Embryonic facial prominence (tissue), 1 donor: ENCODE measurements at regions not wholly inside any gene's neighbourhood (a gene's known extent, or its start where the extent isn't known, plus 50 kb on each side); places are given as distances from the start of the nearest gene placed in this dataset.
"Not testable (repeated sequence)": the region's sequence is repeated elsewhere in the genome, so short reads cannot be mapped to it uniquely, and the experiment has no call there.

Experiments
- DNase-seq: peaks from one replicate; pipeline ENCODE4 v3.0.0-alpha.2; 2016; ENCODE audit errors: extremely low spot score

GRCh38 chr12:5096241-5096924, 52.7 kb downstream of the KCNA5 start:
- no peak for DNase-seq

GRCh38 chr12:5097786-5098185, 54.1 kb downstream of the KCNA5 start:
- DNase-seq, result no peak

- DNase-seq, result no peak
These were observed 55.5 kb downstream of the KCNA5 start for GRCh38 chr12:5099136-5099535.

DNA sequence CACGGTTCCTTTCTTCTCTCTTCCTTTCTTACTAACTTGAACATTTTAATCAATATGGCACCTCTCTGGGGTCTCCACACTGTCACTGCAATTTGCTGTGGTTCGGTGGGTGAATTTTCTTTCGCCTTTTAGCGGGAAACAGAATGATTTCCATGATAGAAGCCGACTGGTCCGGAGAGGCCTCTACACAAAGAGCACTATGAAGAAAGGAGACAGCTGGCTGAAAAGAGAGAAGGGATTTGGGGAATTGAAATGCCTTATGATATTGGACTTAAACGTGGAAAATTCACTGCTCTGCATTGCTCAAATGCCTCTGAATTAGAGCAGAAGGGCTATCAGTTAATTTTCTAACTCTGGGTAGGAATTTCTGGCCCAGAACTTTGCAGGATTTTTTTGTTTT, 55.9 kb downstream of the KCNA5 start:
- DNase-seq, result no peak

DNA sequence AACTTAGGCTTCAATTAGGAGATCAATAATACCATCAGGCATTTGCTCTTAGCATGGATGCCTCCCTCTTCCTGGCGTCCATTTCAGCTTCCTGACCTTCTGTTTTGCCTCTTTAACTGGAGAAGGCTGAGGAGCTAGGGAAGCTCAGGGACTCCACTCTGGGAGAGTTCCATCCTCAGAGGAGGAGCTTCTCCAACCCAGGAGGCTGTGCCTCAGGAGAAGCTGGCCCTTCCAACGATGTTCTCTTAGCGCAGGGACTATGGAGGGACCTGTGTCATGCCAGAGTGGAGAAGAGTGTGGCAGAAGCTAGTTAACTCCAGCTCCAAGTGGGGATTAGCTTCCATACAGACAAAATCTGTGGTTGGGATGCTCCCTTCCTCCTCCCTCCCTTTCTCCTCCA, 58.0 kb downstream of the KCNA5 start:
- DNase-seq, result no peak

- no peak for DNase-seq
These were observed 58.6 kb downstream of the KCNA5 start for GRCh38 chr12:5102261-5102789.

GRCh38 chr12:5102806-5103205, 59.1 kb downstream of the KCNA5 start:
- DNase-seq, result no peak

- DNase-seq, result no peak
These were observed 66.7 kb downstream of the KCNA5 start for GRCh38 chr12:5110345-5110744.

DNA sequence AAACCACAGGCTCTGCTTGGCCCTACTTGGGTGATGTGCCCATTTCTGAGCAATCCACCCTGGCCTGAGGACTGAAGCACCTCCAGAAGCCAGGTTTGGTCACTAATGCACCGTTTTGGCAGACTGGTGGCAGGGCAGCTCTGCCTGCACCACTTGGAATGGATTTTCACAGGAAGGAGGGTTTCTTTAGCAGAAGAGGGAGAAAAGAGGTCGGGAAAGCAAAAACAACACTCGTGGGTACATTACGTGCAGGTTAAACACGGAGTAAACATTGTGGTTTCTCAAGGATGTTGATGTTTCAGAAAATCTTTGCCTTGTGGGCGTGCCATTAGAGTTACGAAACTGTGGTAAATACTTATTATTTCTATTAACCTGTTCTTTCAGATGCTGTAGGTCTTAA, 70.8 kb downstream of the KCNA5 start:
- no peak for DNase-seq

- DNase-seq, result not testable (repeated sequence)
These were observed 78.1 kb downstream of the KCNA5 start for GRCh38 chr12:5121784-5122183.

GRCh38 chr12:5122256-5122831, 78.7 kb downstream of the KCNA5 start:
- not testable (repeated sequence) for DNase-seq

DNA sequence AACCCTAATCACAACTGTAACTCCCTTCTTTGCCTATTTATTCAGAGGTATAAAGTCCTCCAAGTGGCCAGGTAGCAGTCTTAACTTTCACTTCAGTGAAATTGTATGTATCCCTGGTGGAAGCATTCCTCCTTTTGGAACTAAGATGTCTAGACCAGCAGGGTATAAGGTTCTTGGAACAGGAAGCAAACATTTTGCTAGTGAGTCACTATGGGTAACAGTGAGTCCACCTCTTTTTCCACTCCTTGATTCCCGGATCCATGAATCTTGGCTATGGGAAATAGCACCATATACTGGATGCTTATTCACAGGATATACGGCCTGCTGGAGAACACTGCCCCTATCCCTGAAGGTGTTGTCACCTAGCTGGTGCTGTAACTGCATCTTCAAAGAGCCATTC, 80.2 kb downstream of the KCNA5 start:
- no peak for DNase-seq

DNA sequence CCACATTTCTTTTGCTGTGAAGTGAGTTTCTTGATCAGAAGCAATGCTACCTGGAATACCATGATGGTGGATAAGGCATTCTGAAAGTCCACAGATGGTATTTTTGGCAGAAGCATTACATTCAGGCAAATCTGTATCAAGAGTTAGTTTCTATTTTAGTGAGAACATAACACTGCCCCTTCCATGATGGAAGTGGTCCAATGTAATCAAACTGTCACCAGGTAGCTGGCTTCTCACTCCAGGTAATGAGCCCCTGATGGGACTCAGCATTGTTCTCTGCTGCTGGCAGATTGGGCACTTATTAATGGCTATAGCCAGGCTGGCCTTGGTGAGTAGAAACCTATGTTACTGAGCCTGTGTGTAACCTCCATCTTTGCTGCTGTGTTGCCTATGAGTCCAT, 80.7 kb downstream of the KCNA5 start:
- DNase-seq, result no peak

GRCh38 chr12:5134861-5135525, 91.3 kb downstream of the KCNA5 start:
- no peak for DNase-seq

DNA sequence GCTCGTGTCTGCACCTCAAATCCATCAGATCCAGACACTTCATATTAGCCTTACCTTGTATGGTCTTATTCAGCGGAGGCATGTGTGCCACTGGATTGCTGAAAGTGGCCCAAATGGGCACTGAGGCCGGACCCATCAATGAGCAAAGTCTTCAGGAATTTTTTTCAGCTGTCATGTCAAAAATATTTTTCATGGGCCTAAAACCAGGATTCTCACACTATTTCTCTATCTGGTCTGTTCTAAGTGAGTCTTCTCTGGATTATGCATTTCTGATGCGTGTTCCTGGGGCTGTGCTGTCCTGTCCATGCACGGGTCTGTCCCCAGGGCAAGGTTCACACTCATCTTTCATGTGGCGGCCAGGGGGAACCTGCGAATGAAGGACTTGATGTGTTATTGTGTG, 94.6 kb downstream of the KCNA5 start:
- DNase-seq, result no peak

DNA sequence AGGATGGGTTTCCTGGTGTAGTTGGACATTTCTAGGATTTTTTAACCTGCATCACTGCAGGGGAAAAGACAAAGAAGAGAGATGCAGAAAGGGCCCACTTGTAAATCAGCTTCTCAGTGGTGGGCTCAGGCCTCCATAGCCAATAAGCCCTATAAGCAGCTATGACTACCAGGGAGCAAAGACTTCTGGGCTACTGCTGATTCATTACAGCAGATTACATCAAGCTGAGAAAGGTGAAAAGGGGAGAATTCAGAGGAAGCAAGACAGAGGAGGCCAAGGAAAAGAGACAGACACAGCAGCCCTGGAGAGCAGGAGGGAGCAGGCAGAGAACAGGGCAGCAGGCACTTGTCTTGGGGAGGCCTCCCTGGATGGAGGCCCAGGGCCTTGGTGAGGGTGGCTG, 95.2 kb downstream of the KCNA5 start:
- no peak for DNase-seq

DNA sequence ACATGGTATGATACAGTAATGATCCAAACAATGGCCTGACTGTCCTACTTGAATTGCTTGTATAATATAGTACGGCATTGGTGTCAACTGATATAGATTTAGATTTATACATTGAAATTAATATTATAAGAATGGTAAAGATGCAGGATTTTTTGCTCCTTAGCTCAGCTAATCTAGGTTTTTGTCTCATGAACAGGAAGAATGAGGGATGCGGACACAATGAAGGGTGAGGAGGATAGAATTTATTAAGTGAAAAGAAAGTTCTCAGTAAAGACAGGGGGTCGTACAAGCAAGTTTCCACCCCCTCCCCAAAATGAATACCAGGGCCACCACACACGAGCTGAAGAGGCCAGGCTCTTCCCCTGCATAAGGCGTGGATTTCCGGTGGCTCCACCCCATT, 96.1 kb downstream of the KCNA5 start:
- no peak for DNase-seq

- DNase-seq, result no peak
These were observed 96.5 kb downstream of the KCNA5 start for GRCh38 chr12:5140190-5140589.

GRCh38 chr12:5148880-5149279, 105.2 kb downstream of the KCNA5 start:
- DNase-seq, result no peak

- no peak for DNase-seq
These were observed 110.4 kb downstream of the KCNA5 start for GRCh38 chr12:5154091-5154490.

DNA sequence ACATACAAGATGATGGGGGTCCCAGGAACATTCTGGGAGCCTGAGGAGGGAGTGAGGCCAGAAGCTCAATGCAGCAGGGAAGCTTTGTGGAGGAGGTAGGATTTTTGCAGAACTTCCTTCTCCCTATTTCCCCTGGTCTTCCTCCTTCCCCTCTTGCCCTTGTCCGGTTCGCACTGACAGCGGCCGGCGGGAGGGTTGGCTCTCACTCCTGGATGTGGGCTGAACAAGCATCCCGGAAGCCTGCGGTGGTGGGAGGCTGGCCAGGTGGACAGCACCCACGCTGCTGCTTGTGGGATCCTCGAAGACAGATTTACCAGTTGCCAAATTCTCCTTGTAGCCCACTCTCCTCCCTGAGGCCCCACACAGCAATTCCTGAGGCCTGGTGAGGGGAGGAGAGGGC, 112.2 kb downstream of the KCNA5 start:
- DNase-seq, result no peak

DNA sequence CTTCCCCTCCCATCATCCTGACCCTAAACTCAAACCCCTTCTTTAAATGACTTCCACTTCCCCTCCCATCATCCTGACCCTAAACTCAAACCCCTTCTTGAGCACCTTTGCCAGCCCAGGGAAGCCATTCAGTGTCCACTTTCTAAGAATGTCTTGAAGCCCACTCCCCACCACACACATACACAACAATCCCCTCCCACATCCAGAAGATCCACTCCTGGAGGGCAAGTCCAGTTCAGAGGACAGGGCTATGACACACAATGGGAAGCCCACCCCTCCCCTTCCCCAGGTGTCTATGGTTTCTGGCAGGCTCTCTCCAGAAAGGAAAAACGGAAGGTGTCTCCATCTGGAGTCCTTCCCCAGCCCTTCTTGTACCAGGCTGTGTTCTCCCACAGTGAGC, 117.1 kb downstream of the KCNA5 start:
- no peak for DNase-seq

- DNase-seq, result no peak
These were observed 120.0 kb downstream of the KCNA5 start for GRCh38 chr12:5163661-5164060.
